ENCODE measurements at regions not wholly inside any gene's neighbourhood (a gene's known extent, or its start where the extent isn't known, plus 50 kb on each side); places are given as distances from the start of the nearest gene placed in this dataset.

DNA sequence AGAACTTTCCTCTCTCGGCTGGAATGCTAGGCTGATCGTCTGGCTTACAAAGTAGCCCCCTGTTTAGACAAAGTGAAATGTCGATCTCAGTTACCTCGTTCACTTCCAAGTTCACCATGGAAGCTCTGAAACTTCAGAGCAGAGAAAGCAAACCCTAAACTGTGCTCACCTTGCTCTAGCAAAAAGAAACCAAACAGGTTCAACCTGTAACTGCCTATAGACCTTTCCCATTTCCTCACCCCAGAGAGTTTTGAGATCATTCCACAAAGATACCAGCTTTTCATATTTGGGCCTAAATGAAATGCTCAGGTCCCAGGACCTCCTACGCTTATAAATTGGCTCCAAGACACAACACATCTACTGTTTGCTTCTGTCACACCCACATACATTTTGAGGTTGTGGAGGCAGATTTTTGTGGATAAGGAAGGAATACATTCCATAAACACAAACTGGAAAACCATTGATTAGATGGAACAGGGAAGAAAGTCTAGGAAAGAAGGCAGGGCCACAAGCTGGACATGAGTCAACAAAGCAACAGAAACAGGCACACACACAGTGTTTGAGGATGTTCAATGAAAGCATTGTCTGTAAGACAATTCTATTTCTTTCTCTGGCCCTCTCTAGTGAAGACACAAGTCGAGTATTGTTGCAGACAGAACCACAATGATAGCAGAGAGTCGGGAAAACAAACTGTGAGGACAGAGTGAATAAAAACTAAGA lies 52.8 kb upstream of the TGIF1 start:
- FAIRE-seq (no peak), ATAC-seq (no peak), DNase-seq (ENCODE audit: low spot score) (no peak)
- H3K4me2 ChIP-seq (ENCODE audit: low read depth, low read length): no peak overlapping the region
- no peaks in the 10 kb centered on the region for H4K20me1 ChIP-seq (ENCODE audit: insufficient read depth, low read length)
- no peaks in the 10 kb centered on the region for H3K9me3 ChIP-seq (ENCODE audit: low read length)
- intact Hi-C loops (cut with micrococcal nuclease; ENCODE audit: unreplicated experiment): no loop called here
- WGBS (ENCODE audit: low lambda C conversion rate): 38% methylated on average over 7 of the region's 7 CpGs
- BruUV-seq (replicated peaks): no TSS peak
- TF ChIP-seq, protein P1, sequence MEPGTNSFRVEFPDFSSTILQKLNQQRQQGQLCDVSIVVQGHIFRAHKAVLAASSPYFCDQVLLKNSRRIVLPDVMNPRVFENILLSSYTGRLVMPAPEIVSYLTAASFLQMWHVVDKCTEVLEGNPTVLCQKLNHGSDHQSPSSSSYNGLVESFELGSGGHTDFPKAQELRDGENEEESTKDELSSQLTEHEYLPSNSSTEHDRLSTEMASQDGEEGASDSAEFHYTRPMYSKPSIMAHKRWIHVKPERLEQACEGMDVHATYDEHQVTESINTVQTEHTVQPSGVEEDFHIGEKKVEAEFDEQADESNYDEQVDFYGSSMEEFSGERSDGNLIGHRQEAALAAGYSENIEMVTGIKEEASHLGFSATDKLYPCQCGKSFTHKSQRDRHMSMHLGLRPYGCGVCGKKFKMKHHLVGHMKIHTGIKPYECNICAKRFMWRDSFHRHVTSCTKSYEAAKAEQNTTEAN (CRISPR knock-in tag; conservative IDR thresholded peaks at IDR 0.05): no peak
- no peak for TF ChIP-seq DPF2 (CRISPR knock-in tag; IDR thresholded peaks at IDR 0.05; ENCODE audit: borderline replicate concordance, low read depth)
- TF ChIP-seq SOX13 (IDR thresholded peaks at IDR 0.05): no peak
- TF ChIP-seq SOX13 (CRISPR knock-in tag; conservative IDR thresholded peaks at IDR 0.05 in 1 of 2, IDR thresholded peaks at IDR 0.05 in 1 of 2): peak in 1 of 2 experiments; percentile 80; a peak in 2 of 4 replicates
- TF ChIP-seq HNRNPK (IDR thresholded peaks at IDR 0.05; ENCODE audit: low read depth, low read length, poor library complexity, severe bottlenecking): no peak
- TF ChIP-seq JARID2 (CRISPR knock-in tag; IDR thresholded peaks at IDR 0.05; ENCODE audit: insufficient replicate concordance): no peak
- no peak for TF ChIP-seq NR1H2 (CRISPR knock-in tag; IDR thresholded peaks at IDR 0.05; ENCODE audit: borderline replicate concordance, low read depth)
- peak; percentile 35; the same call in 1 of the 2 replicates for TF ChIP-seq SOX5 (CRISPR knock-in tag; IDR thresholded peaks at IDR 0.05; ENCODE audit: borderline replicate concordance)
- TF ChIP-seq, protein P2, sequence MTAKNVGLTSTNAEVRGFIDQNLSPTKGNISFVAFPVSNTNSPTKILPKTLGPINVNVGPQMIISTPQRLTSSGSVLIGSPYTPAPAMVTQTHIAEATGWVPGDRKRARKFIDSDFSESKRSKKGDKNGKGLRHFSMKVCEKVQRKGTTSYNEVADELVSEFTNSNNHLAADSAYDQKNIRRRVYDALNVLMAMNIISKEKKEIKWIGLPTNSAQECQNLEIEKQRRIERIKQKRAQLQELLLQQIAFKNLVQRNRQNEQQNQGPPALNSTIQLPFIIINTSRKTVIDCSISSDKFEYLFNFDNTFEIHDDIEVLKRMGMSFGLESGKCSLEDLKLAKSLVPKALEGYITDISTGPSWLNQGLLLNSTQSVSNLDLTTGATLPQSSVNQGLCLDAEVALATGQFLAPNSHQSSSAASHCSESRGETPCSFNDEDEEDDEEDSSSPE (CRISPR knock-in tag; IDR thresholded peaks at IDR 0.05): no peak
- TF ChIP-seq, protein P3, sequence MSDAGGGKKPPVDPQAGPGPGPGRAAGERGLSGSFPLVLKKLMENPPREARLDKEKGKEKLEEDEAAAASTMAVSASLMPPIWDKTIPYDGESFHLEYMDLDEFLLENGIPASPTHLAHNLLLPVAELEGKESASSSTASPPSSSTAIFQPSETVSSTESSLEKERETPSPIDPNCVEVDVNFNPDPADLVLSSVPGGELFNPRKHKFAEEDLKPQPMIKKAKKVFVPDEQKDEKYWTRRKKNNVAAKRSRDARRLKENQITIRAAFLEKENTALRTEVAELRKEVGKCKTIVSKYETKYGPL (CRISPR knock-in tag; IDR thresholded peaks at IDR 0.05): no peak
- TF ChIP-seq ZNF143 (CRISPR knock-in tag; IDR thresholded peaks at IDR 0.05): no peak
- no peak for TF ChIP-seq ZBTB3 (CRISPR knock-in tag; IDR thresholded peaks at IDR 0.05; ENCODE audit: borderline replicate concordance, low read depth)
- TF ChIP-seq ZNF768 (CRISPR knock-in tag; IDR thresholded peaks at IDR 0.05): no peak
- no peaks in the 10 kb centered on the region for H3K36me3 ChIP-seq (replicated peaks in 1 of 2; ENCODE audit: control insufficient read depth in 1 of 2, insufficient read depth in 2 of 2, low read length in 2 of 2)
- H3K27me3 ChIP-seq (ENCODE audit: control insufficient read depth in 1 of 2, insufficient read depth in 2 of 2, low read length in 2 of 2): peaks cover 0 to 14% of the 10 kb centered on the region in 2 experiments; a peak in 2 of 5 replicates
- H3K27ac ChIP-seq (ENCODE audit: extremely low read length, insufficient read depth, low read length): no peak overlapping the region
- in situ Hi-C loops (cut with HindIII; ENCODE audit: extremely low pct_ligation_motif_present, low pct_unique_long_range_greater_than_20kb): loop anchor here (25.0 kb wide), 1 partner anchor 90 kb away; no protein-coding TSS in a partner anchor
- POLR2A ChIA-PET: no interaction called here
- no peak overlapping the region for H3K4me3 ChIP-seq (replicated peaks in 1 of 3; ENCODE audit: insufficient read depth in 1 of 3, low read depth in 2 of 3, low read length in 3 of 3)
- H3K79me2 ChIP-seq (ENCODE audit: insufficient read depth, low read length): no peaks in the 10 kb centered on the region
- CTCF ChIA-PET (ENCODE audit: low intra/inter-chr PET ratio, low total read pairs): no interaction called here
- no peak overlapping the region for H2AFZ ChIP-seq (ENCODE audit: low read length)
- H3K4me1 ChIP-seq (ENCODE audit: insufficient read depth, low read length): no peaks in the 10 kb centered on the region
- H3K9ac ChIP-seq (ENCODE audit: insufficient read depth, low read depth, low read length): no peak overlapping the region
